ENCODE measurements at regions not wholly inside any gene's neighbourhood (a gene's known extent, or its start where the extent isn't known, plus 50 kb on each side); places are given as distances from the start of the nearest gene placed in this dataset.

- no peaks in the 10 kb centered on the region for H3K4me1 ChIP-seq (ENCODE audit: low read depth, poor library complexity, severe bottlenecking)
- H3K79me2 ChIP-seq (ENCODE audit: insufficient read depth, low read depth), result no peaks in the 10 kb centered on the region
- no peak overlapping the region for H3K9ac ChIP-seq
- no peak for TF ChIP-seq CTCF (conservative IDR thresholded peaks at IDR 0.05; ENCODE audit: low read depth, low read length)
- no peak overlapping the region for H3K4me2 ChIP-seq
- no peaks in the 10 kb centered on the region for H4K20me1 ChIP-seq (ENCODE audit: insufficient read depth)
- H3K4me3 ChIP-seq (IDR thresholded peaks at IDR 0.05; ENCODE audit: insufficient read depth, low read depth, low read length), result no peak overlapping the region
- H3K27me3 ChIP-seq (ENCODE audit: insufficient read depth, low read depth), result no peaks in the 10 kb centered on the region
- no peak overlapping the region for H2AFZ ChIP-seq (ENCODE audit: low read depth)
- no peaks in the 10 kb centered on the region for H3K36me3 ChIP-seq (ENCODE audit: insufficient read depth)
- H3K27ac ChIP-seq, result no peak overlapping the region
Measured at GRCh38 chr7:17211307-17211836, 87.1 kb upstream of the AHR start.

GRCh38 chr7:17212188-17212587 is 86.3 kb upstream of the AHR start:
- Histone ChIP-seq H3K4me3 (IDR thresholded peaks at IDR 0.05; ENCODE audit: insufficient read depth, low read depth, low read length) (no peak overlapping the region), H2AFZ (ENCODE audit: low read depth) (no peak overlapping the region)
- no peak for TF ChIP-seq CTCF (conservative IDR thresholded peaks at IDR 0.05; ENCODE audit: low read depth, low read length)

GRCh38 chr7:17227766-17228490 is 70.5 kb upstream of the AHR start:
- Histone ChIP-seq H3K36me3 (ENCODE audit: insufficient read depth) (no peaks in the 10 kb centered on the region), H3K4me3 (IDR thresholded peaks at IDR 0.05; ENCODE audit: insufficient read depth, low read depth, low read length) (no peak overlapping the region), H3K9ac (no peak overlapping the region), H3K4me1 (ENCODE audit: low read depth, poor library complexity, severe bottlenecking) (no peaks in the 10 kb centered on the region), H3K79me2 (ENCODE audit: insufficient read depth, low read depth) (no peaks in the 10 kb centered on the region), H3K27ac (no peak overlapping the region), H4K20me1 (ENCODE audit: insufficient read depth) (no peaks in the 10 kb centered on the region), H3K27me3 (ENCODE audit: insufficient read depth, low read depth) (no peaks in the 10 kb centered on the region), H2AFZ (ENCODE audit: low read depth) (no peak overlapping the region), H3K4me2 (no peak overlapping the region)
- no peak for TF ChIP-seq CTCF (conservative IDR thresholded peaks at IDR 0.05; ENCODE audit: low read depth, low read length)

More at GRCh38 chr7:17212188-17212587, 86.3 kb upstream of the AHR start:
- H3K9ac ChIP-seq, result no peak overlapping the region
- H3K4me1 ChIP-seq (ENCODE audit: low read depth, poor library complexity, severe bottlenecking), result no peaks in the 10 kb centered on the region
- no peaks in the 10 kb centered on the region for H3K36me3 ChIP-seq (ENCODE audit: insufficient read depth)
- no peaks in the 10 kb centered on the region for H4K20me1 ChIP-seq (ENCODE audit: insufficient read depth)
- no peaks in the 10 kb centered on the region for H3K79me2 ChIP-seq (ENCODE audit: insufficient read depth, low read depth)
- H3K4me2 ChIP-seq, result no peak overlapping the region
- H3K27ac ChIP-seq, result no peak overlapping the region
- no peaks in the 10 kb centered on the region for H3K27me3 ChIP-seq (ENCODE audit: insufficient read depth, low read depth)

- Histone ChIP-seq H3K4me2 (no peak overlapping the region), H2AFZ (ENCODE audit: low read depth) (no peak overlapping the region), H3K27ac (no peak overlapping the region), H3K79me2 (ENCODE audit: insufficient read depth, low read depth) (no peaks in the 10 kb centered on the region), H3K27me3 (ENCODE audit: insufficient read depth, low read depth) (no peaks in the 10 kb centered on the region), H4K20me1 (ENCODE audit: insufficient read depth) (no peaks in the 10 kb centered on the region), H3K9ac (no peak overlapping the region), H3K36me3 (ENCODE audit: insufficient read depth) (no peaks in the 10 kb centered on the region), H3K4me1 (ENCODE audit: low read depth, poor library complexity, severe bottlenecking) (no peaks in the 10 kb centered on the region), H3K4me3 (IDR thresholded peaks at IDR 0.05; ENCODE audit: insufficient read depth, low read depth, low read length) (no peak overlapping the region)
- TF ChIP-seq CTCF (conservative IDR thresholded peaks at IDR 0.05; ENCODE audit: low read depth, low read length), result no peak
Measured at GRCh38 chr7:17229228-17229627, 69.2 kb upstream of the AHR start.
